Subcutaneous abdominal adipose tissue (tissue), 5 donors: ENCODE measurements at regions not wholly inside any gene's neighbourhood (a gene's known extent, or its start where the extent isn't known, plus 50 kb on each side); places are given as distances from the start of the nearest gene placed in this dataset.
"Not testable (repeated sequence)": the region's sequence is repeated elsewhere in the genome, so short reads cannot be mapped to it uniquely, and the experiment has no call there.

Experiments used
- H3K27ac ChIP-seq: one replicate; pipeline ENCODE4 v1.7.0; 2013; ENCODE audit warnings: low read depth, mild to moderate bottlenecking, inconsistent platforms, low read length, moderate library complexity
- H3K27me3 ChIP-seq, 5 donors: one replicate each; pipeline ENCODE4 v1.7.0; 2013; ENCODE audit warnings: low read length in 5 of 5, inconsistent platforms in 1 of 5; ENCODE audit not compliant: control insufficient read depth in 5 of 5, insufficient read depth in 4 of 5
- H3K36me3 ChIP-seq, 5 donors: one replicate each; pipeline ENCODE4 v1.7.0; 2013; ENCODE audit warnings: low read length in 5 of 5; ENCODE audit not compliant: control insufficient read depth in 5 of 5, insufficient read depth in 5 of 5
- H3K4me1 ChIP-seq, 5 donors: one replicate each; pipeline ENCODE4 v1.7.0; 2013; ENCODE audit warnings: low read length in 5 of 5, mild to moderate bottlenecking in 3 of 5, moderate library complexity in 1 of 5; ENCODE audit not compliant: control insufficient read depth in 5 of 5, insufficient read depth in 5 of 5
- H3K4me3 ChIP-seq, 5 donors: one replicate each; pipeline ENCODE4 v1.7.0; 2013; ENCODE audit warnings: low read length in 5 of 5, low read depth in 1 of 5
- H3K9ac ChIP-seq, 5 donors: one replicate each; pipeline ENCODE4 v1.7.0; 2013; ENCODE audit warnings: low read length in 5 of 5, mild to moderate bottlenecking in 4 of 5, moderate library complexity in 3 of 5
- H3K9me3 ChIP-seq, 5 donors: one replicate each; pipeline ENCODE4 v1.7.0; 2013; ENCODE audit warnings: low read length in 5 of 5; ENCODE audit not compliant: control insufficient read depth in 5 of 5
- donor health status: healthy.
- donor health status: healthy.
- donor health status: healthy.
- donor health status: healthy.
- donor health status: healthy.

DNA sequence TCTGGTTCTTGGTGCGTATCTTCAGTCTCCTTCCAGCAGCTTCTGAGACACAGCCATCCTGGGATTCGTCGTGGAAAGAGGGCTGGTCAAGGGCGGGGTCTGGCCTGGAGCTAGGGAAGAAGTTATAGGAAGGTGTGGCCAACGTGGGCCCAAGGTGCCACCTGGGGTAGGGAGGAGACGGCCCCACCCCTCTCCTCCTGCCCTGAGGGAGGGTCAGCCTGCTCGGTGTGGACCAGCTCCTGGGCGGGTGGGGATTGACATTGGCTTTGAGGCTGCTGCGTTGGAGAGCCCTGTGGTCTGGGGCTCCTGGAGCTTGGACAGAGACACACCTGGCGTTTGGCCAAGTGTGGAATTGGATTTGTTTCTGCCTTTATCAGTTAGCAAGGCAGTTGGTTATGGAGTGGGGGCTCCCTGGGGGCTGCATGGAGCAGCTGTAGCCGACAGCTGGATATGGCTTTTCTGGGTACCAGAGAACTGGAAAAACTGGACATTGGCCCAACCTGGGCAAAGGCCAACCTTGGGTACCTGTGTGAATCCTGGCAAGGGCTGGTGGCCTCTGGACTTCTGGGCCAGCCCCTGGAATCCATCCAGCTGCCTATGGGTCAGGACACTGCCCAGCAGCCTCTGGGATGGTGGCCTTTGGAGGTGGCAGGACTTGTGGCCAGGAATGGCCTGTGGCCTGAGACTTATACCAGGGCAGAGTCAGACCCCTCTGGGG is 75.7 kb upstream of the PPP1R26 start:
- no peaks in the 10 kb centered on the region for H3K4me1 ChIP-seq
- no peaks in the 10 kb centered on the region for H3K36me3 ChIP-seq
- H3K27ac ChIP-seq, result no peak overlapping the region
- H3K9me3 ChIP-seq, result peaks cover 0 to 8% (median 2%) of the 10 kb centered on the region in 5 donors
- H3K4me3 ChIP-seq, result no peak overlapping the region
- H3K27me3 ChIP-seq, result peaks cover 17 to 28% (median 23%) of the 10 kb centered on the region in 5 donors
- no peak overlapping the region for H3K9ac ChIP-seq

DNA sequence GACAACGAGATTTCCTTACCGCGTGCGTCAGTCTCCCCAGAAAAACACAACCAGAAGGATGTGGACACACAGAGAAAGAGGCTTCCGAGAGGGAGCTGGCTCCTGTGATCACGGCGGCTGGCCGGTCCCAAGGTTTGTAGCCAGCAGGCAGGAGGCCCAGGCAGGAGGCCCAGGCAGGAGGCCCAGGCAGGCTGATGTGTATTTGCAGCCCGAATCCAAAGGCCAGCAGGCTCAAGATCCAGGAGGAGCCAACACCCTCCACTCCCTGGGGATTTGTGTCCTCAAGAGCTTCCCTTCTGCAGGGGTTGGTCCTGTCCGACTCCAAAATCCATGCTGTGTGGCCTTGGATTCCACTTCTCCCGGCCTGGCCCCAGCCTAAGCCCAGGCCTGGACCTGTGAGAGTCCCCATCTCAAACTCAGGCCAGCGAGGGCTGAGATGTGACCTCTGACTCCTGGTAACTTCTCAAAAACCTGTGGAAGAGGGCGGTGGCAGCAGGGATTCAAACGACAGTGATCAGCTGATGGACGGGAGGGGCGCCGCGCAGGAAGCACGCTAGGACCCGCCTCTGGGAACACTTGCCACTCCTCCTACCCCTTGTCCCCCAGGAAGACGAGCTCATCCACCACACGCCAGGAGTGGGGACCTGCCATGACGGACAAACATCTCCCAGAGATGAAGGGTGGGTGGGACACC is 75.0 kb upstream of the PPP1R26 start:
- Histone ChIP-seq H3K27ac (no peak overlapping the region), H3K4me3 (no peak overlapping the region), H3K9me3 (peaks cover 0 to 8% (median 2%) of the 10 kb centered on the region in 5 donors), H3K4me1 (no peaks in the 10 kb centered on the region), H3K36me3 (no peaks in the 10 kb centered on the region), H3K9ac (no peak overlapping the region), H3K27me3 (peaks cover 17 to 31% (median 28%) of the 10 kb centered on the region in 5 donors)

DNA sequence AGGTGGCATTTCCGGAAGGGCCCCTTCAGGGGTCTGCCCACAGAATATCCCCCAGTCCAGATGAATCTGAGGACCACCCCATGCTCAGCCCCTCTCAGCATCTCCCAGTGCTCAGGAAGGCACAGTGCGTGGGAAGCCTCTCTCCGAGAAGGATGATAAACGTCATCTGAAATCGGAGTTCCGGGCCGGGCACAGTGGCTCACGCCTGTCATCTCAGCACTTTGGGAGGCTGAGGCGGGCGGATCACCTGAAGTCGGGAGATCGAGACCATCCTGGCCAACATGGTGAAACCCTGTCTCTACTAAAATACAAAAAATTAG is 74.5 kb upstream of the PPP1R26 start:
- not testable (repeated sequence) for H3K9me3 ChIP-seq, H3K27ac ChIP-seq, H3K4me1 ChIP-seq, H3K4me3 ChIP-seq, H3K9ac ChIP-seq, H3K36me3 ChIP-seq
- peaks cover 19 to 32% (median 29%) of the 10 kb centered on the region in 5 donors for H3K27me3 ChIP-seq

DNA sequence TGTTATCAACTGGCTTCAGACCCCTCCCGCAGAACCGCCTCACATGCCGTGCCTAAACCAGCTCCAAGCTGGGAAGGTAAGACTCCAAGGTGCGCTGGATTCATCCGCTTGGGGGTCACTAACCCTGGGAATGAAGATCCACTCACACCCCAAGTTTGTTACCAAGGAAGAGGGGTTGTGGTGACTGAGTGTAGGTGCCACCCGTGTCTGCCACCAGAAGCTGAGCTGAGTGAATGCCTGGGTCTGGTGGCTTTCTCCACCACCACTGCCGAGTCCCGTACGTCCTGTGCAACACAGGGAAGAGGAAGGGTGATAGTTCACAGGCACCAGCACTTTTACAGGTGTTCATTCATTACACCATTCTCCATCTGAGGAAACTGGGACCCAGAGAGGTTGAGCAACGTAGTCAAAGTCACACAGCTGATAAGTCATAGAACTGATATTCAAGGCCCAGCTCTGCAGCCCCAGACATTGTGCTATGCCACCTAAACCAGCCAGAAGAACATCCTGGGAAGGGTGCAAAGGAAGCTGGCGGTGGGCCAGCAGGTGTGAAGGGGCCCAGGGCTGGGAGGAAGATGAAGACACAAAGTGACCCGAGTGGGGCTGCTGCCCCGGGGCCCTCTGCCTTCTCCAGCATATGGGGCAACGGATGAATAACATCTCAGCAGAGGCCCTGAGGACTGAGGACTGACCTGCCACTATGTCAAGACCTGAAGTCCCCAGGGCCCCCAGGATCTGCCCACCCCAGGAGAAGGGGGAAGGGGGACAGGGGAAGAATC is 70.9 kb upstream of the PPP1R26 start:
- H3K36me3 ChIP-seq, result no peaks in the 10 kb centered on the region

DNA sequence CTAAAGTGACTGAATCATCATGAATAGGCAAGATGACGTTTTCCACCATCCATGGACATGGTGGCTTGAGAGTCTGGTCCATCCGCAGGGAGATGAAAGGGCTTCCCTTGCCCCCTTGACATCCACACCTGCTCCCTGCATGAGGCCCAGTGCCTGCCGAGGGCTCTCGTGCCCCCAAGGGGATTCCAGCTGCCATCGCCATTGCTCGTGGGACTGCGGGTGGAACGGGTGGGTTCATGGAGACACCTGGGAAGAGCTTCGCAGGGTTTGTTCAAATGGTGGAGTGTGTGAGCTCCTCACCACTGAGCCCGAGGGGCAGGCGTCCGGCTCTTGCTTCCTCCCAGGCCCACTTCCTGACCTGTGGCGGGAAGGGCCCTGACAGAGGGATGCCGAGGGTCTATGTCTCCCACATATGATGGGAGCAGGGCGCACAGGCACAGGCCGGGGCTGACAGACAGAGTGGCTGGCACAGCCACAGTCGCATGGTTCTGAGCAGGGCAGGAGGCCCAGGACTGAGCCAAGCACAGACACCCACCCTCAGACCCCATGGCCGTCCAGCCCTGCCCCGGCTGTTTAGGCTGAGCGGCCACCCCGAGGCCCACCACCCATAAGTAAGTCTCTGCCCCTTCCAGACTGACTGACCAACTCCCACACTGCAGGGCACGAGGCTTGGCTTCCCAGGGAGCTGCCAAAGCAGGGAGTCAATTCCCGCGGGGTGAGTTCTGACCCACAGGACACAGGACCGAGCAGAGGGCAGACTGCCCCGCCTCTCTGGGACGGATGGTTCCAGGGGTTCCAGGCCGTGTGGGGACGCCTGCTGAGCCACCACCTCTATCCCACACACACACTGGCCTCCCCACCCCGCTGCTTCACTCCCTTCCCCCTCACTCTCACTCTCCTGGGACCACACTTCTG is 70.0 kb upstream of the PPP1R26 start:
- H3K9ac ChIP-seq, result no peak overlapping the region
- H3K27me3 ChIP-seq, result peaks cover 12 to 28% (median 22%) of the 10 kb centered on the region in 5 donors
- peaks cover 0 to 8% (median 2%) of the 10 kb centered on the region in 5 donors for H3K9me3 ChIP-seq
- H3K4me3 ChIP-seq, result no peak overlapping the region
- no peaks in the 10 kb centered on the region for H3K36me3 ChIP-seq
- no peak overlapping the region for H3K27ac ChIP-seq
- H3K4me1 ChIP-seq, result no peaks in the 10 kb centered on the region

More for the DNA sequence above, 70.9 kb upstream of the PPP1R26 start:
- Histone ChIP-seq H3K4me1 (no peaks in the 10 kb centered on the region), H3K9me3 (peaks cover 0 to 8% (median 2%) of the 10 kb centered on the region in 5 donors), H3K27me3 (peaks cover 14 to 29% (median 22%) of the 10 kb centered on the region in 5 donors), H3K4me3 (no peak overlapping the region), H3K27ac (no peak overlapping the region), H3K9ac (no peak overlapping the region)

DNA sequence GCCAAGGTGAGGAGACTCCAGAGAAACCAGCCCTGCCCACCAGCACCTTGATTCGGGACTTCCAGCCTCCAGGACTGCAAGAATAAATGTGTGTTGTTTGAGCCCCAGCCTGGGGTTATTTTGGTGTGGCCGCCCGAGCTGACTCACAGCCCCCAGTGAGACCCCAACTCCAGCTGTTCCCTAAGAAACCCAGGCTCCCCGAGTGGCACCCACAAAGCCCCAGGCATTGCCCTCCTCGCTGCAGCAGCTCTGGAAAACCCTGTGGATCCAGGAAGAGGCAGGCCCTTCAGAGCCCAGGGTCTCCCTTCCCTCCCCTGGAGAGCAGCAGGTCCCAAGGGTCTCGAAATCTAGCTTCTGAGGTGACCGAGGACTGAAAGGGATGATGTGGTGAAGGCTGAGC is 69.2 kb upstream of the PPP1R26 start:
- Histone ChIP-seq H3K27me3 (peaks cover 9 to 29% (median 19%) of the 10 kb centered on the region in 5 donors), H3K4me1 (no peaks in the 10 kb centered on the region), H3K4me3 (no peak overlapping the region), H3K27ac (no peak overlapping the region), H3K36me3 (no peaks in the 10 kb centered on the region), H3K9ac (no peak overlapping the region), H3K9me3 (peaks cover 0 to 8% (median 2%) of the 10 kb centered on the region in 5 donors)

DNA sequence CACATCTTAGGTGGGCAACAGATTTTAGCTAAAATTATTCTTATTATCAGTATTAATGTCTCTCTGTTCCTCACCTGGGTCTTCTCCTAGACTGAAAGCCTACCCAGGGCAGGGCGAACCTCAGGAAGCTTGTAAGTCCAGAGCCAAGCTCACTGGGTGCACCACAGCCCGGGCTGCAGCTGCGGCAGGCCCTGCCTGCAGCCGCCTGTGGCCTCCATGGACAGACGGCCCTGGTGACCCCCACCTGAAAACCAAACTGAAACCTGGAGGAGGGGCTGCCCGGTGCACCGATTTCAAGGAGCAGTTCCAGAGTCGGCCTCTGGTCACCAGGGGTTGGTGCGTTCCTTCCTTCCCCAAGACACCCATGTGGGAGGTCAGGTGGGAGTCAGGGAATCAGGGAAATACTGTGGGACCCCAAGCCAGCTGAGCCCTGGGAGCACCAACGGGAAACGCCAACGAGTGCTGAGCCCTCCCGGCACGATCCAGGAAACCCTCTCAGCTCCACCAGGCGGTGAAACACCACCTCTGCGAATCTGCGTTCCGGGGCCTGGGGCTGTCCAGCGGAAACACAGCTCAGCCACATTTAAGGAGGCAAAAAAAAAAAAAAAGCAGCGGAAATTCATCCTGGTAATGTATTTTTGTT is 68.6 kb upstream of the PPP1R26 start:
- no peak overlapping the region for H3K27ac ChIP-seq
- no peaks in the 10 kb centered on the region for H3K36me3 ChIP-seq
- peaks cover 0 to 8% (median 2%) of the 10 kb centered on the region in 5 donors for H3K9me3 ChIP-seq
- H3K27me3 ChIP-seq, result peaks cover 9 to 33% (median 19%) of the 10 kb centered on the region in 5 donors
- no peak overlapping the region for H3K9ac ChIP-seq
- H3K4me1 ChIP-seq, result no peaks in the 10 kb centered on the region
- no peak overlapping the region for H3K4me3 ChIP-seq

DNA sequence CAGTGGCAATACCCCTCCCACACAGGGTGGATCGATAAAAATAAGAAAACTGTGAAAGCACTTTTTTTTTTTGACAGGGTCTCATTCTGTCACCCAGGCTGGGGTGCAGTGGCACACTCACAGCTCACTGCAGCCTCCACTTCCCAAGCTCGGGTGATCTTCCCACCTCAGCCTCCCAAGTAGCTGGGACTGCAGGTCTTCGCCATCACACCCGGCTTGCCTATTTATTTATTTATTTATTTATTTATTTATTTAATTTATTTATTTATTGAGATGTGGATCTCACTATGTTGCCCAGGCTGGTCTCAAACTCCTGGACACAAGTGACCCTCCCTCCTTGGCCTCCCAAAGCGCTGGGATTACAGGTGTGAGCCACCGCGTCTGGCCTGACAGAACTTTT is 68.0 kb upstream of the PPP1R26 start:
- not testable (repeated sequence) for H3K4me3 ChIP-seq, H3K4me1 ChIP-seq, H3K36me3 ChIP-seq, H3K27ac ChIP-seq, H3K9ac ChIP-seq, H3K9me3 ChIP-seq
- peaks cover 9 to 35% (median 20%) of the 10 kb centered on the region in 5 donors for H3K27me3 ChIP-seq
